CD1c-positive myeloid dendritic cell (primary cell): ENCODE measurements at regions not wholly inside any gene's neighbourhood (a gene's known extent, or its start where the extent isn't known, plus 50 kb on each side); places are given as distances from the start of the nearest gene placed in this dataset.

ENCODE experiments used
- DNase-seq: peaks from one replicate; pipeline ENCODE4 v3.0.0-alpha.2; 2016; ENCODE audit errors: extremely low spot score

DNA sequence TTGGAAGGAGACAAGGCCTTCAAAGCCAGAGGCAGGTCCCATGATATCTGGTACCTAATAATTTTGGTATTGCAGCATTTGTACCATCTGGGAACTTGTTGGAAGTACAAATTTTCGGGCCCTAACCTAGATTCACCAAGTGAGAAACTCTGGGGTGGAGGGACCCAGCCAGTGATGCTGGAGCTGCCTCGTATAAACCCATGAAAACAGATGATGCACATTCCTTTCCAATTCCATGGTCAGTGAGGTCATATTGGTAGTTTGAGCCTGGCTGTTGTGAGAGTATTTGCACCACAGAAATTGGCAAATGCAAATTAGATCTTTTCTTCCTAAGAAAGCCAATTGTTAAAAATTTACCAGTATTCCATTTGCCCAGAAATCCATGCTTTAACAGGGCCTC, 269.6 kb upstream of the PLXNA2 start:
- DNase-seq: no peak

DNA sequence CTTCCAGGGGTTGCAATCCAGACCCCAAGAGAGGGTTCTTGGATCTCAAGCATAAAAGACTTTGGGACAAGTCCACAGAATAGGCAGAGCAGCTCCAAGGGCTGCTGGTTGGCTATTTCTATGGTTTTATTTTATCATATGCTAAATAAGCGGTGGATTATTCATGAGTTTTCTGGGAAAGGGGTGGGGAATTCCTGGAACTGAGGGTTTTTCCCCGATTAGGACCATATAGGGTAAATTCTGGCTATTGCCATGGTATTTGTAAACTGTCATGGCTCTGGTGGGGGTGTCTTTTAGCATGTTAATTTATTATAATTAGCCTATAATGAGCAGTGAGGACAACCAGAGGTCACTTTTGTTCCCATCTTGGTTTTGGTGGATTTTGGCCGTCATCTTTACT, 270.9 kb upstream of the PLXNA2 start:
- DNase-seq: no peak

DNA sequence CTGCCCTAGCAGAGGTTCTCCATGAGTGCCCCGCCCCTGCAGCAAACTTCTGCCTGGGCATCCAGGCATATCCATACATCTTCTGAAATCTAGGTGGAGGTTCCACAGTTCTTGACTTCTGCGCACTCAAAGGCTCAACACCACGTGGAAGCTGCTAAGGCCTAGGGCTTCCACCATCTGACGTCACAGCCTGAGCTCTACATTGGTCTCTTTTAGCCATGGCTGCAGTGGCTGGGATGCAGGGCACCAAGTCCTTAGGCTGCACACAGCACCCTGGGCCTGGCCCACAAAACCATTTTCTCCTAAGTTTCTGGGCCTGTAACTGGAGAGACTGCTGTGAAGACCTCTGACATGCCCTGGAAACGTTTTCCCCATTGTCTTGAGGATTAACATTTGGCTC, 272.6 kb upstream of the PLXNA2 start:
- no peak for DNase-seq

DNA sequence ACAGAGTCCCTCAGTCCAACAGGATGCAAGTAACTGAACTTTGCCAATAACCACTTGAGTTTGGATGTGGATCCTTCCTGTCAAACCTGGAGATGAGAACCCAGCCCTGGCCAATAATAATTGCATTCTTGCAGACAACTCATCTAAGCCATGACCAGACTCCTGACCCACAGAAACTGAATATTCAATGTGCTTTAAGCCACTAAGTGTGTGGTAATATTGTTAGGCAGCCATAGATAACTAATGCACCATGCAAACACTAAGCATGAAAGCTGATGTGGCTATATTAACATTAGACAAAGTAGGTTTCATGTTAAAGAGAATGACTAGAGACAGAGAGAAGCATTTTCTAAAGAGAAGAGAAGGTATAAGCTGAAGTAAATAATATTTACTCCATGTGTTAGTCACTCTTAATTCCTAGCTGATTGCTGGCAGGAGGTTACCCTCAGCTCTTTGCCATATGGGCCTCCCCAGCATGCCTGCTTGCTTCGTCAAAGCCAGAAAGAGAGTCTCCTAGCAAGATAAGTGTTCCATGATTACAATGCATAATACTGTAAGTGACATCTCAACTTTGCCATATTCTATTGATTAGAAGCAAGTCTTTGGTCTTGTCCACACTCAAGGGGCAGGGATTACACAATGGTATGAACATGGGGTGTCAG, 276.4 kb upstream of the PLXNA2 start:
- no peak for DNase-seq

DNA sequence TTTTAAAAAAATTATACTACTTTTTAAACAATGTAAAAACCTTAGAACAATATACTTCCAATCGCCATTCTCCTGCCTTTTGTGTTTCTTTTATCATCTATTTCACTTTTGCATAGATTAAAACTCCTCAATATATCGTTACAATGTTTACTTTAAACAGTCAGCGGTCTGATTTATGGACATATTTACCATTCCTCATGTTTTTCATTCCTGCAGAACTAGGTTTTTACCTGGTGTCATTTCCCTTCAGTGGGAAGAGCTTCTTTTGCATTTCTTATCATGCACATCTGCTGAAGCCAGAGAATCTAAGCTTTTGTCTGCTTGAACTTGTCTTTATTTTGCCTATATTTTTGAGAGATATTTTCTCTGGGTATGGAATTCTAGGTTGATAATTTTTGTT, 277.4 kb upstream of the PLXNA2 start:
- DNase-seq: no peak

DNA sequence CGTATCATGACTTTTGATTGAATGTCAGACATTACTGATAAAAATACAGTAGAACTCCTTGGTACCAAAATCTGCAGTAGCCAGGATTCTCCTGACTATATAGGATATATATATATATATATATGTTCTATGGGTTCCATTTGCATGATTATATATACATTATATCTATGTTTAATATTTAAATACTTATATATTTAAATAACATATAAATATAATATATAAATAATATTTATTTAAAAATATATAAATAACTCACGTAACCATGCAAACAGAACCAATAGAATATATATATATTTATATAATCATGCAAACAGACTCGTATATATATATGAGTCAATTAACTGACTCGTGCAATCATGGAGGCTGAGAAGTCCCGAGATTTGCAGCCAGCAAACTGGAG, 278.8 kb upstream of the PLXNA2 start:
- DNase-seq: no peak

DNA sequence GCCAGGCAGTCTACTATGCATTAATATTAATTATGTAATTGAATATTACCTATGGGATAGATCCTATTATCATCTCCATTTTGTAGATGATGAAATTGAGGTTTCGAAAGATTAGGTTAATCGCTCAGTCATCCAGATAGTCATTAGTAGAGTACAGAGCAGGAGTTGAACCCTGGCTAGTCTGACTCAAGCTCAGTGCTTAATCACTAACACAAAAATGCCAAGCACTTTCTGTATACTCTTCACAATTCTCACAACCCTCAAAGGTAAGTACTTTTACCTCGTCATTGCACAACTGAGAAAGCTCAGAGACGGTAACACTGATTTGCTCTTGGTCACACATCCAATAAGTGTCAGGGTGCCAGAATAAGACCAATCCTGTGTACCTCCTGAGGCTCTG, 280.2 kb upstream of the PLXNA2 start:
- DNase-seq: no peak

DNA sequence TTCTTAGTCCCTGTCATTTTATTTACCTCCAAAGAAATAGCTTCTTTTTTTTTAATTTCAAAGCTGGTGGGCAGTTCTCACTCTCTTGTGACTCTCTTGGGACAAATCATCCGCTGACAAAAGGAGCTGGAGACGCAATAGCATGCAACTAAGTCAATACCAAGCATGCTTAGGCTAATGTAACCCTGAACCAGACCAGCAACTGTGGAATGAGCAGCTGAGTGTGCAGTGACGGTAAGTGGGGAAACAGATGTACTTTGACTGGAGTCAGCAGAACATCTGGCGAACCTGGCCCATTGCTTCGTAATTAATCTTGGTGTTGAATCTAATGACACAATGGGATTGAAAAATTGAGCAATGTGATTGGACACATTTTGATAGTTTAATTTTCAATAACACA, 280.7 kb upstream of the PLXNA2 start:
- no peak for DNase-seq

DNA sequence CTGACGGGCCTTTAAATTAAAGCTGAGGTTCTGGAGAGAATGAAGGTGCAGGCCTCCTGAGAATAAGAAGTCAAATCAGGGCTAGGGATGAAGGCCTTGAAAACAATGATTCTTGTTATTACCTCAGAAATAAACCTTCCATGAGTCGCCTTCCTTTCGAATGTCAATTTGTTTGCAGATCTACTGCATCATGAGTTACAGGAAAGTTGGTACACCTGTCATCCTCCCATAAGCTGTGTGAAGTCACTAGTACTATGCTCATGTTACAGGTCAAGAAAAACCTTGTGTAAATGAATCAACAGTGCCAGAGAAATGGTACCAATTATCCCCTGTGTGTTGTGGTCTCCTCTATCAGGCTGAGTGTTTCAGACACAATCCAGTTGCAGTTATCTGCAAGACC, 281.2 kb upstream of the PLXNA2 start:
- DNase-seq: no peak

DNA sequence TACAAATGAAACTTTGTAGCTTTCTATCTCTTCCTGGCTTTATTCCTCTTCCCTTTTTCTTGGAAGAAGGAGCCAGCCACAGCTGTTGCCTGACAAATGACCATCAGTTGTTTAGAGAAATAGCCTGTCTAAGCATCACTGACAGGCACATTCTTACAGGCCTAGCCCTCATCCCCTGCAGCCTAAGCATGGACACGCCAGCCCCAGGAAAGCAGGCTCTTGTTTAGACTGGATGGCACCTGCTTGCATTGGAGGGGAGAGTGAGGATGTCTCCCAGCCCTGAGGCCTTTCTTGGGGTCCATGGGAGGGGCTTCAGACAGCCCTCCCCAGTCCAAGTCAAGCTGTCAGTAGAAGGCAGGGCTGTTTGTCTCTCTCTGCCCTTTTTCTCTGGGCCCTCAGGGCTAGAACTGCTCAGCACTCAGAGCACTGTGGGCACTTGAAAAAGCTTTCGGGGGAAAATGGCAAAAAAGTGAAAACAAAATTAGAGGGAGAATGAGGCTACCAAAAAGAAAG, 282.5 kb upstream of the PLXNA2 start:
- no peak for DNase-seq

DNA sequence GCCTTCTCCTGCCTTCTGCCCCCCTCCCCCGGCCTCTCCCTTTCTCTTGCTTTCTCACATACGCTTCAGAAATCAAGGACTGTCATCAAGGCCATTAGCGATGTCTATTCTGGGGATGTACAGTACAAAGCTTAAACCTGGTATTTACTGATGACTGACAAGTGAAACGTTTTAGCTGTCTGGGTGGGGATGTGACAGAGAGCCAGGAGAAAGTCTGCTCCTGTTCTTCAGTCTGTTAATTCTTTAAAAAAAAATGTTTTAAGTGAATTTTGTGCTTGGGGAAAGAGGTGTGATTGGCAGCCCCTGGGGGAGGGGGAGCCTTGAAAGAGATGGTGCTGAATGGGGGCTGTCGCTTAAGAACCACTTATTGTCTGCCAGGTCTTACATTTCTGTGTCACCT, 283.0 kb upstream of the PLXNA2 start:
- DNase-seq: no peak

DNA sequence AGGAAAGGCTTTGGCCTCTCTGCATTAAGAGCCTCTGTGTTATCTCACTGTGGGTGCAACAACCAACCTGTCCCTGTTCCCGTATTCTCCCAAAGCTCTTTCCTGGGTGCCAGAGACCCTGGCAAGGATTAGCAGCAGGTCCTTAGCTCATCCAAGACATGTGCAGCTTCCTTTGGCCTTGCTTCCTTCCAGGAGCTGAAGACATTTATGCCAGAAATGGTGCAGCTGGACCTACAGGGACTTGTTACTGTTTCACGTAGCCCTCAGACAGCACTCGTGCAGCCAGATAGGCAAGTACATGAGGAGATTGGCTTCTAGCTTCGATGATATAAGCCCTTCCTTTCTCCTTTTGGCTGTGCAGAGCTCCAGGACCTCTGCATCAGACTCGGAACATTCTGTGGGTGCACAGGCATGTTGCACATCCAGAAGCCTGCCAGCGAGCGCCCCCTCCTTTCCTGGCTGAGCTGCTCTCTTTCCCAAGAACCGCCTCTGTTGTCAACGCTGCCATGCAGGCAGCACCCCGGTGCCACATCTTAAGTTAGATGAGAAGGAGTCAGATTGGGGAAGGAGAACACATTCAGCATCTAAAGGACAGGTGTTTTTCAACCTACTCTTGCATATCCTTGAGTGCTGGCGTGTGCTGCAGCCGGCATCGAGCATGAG, 284.5 kb upstream of the PLXNA2 start:
- DNase-seq: no peak

DNA sequence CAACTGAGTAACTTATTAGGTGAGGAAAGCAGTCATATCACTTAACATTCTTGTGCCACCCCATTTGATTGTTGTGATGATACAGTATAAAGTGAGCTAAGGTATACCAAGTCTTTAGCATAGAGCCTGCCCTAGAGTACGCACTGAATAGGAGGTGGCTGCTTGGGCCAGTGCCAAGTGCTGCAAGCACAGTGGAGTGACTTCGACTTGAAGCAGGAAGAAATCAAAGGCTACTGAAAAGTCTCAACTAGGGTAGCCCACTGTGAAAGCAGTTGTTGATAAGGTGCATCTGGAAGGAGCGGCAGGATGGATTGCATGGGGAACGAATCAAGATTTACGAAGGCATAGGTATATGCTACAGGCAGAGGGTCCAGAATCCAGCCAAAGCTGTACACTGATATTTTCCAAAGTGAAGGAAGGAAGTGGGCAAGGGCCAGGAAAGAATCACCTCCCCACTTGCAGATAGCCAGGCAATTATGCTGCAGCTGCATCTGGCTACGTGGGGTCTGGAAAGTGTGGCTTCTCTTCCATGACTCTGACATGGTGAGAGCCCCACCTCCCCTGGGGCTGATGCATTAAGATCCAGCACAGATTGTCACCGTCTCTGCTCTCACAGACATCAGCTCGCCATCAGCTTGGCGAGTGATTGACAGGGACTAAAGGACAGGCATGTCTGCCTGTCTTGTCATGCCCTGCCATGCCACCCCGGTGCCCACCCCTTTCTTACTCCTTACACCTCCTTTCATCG, 287.0 kb upstream of the PLXNA2 start:
- DNase-seq: no peak

DNA sequence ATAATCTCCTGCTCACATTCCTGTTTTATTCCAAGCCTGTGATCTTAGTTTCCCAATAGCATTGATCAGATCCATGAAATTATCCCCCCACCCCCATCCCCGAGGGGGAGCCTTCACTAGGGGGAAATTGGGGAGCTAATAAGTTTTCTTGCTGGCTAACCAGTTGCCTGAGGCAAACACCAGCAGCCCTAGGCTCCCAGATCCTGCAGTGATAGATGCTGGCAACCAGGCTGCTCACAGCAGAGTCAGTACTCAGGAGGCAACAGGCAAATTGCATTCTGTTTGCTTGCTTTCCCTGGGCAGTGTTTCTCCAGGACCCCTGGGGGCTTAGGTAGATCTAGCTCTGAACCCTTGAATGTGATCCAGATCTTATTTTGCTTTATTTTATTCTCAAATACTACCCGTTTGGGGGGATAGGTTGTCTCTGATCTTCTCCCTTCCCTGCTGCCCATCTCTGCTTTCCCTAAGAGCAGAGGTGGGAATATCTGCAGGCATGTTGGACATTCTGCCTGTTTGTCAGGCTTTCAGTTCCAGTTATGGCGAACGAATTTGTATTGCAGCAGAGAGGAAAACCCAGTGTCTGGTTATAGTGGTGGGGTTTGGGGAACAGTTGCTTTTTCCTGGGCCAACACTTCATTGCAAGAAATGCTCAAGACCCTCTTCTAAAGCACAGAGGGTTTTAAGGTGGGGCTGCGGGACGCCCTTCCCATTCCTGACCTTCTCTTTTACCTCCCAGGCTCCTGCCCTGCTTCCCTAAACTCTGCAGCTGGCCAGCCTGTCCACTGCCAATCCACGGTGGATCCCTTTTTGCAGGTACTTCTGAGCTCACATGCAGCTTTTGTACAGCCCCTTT, 289.8 kb upstream of the PLXNA2 start:
- no peak for DNase-seq

DNA sequence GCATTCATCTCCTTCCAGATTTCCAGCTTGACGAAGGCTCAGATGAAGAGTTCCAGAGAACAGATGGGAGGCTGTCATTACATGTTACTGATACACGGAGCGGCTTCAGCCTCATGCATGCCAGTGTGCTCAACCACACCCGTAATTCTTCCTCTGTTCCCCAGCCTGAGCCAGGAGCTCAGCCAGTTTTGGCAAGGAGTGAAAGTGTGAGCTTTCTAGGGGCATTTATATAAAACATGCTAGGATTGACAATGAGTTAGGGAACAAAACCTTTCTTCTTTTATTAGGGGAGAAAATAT, 290.4 kb upstream of the PLXNA2 start:
- DNase-seq: no peak

DNA sequence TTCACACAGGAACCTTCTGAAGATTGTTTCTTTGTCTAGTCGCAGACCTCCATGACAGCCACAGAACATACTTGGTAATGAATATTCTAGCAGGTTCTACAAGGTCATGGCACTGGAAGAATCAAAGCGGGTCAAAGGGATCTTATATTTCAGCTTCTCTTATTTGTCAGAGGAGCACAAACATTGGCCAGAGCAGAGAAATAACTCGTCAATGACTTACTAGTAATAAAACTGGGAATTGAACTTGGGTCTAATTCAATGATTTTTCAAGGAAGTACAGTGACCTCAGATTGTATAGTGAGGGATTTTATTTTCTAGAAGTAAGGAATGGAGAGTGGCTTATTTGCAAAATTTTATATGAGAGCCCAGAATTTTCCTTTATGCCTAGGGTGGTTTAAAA, 290.8 kb upstream of the PLXNA2 start:
- DNase-seq: no peak

DNA sequence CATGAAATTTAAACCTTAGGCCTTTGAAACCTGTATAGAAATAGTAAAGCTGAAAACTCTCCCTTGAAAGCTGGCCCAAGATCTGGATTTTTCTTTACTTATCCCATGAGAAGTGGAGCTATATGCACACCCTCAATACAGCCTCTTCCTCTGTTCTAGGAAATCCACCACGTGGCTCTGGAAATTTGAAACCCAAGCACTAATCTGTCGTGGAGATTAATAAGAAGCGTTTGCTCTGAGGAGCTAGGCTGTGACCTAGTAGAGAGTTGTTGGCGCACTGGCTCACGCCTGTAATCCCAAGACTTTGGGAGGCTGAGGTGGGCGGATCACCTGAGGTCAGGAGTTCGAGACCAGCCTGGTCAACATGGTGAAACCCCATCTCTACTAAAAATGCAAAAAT, 291.3 kb upstream of the PLXNA2 start:
- DNase-seq: no peak

DNA sequence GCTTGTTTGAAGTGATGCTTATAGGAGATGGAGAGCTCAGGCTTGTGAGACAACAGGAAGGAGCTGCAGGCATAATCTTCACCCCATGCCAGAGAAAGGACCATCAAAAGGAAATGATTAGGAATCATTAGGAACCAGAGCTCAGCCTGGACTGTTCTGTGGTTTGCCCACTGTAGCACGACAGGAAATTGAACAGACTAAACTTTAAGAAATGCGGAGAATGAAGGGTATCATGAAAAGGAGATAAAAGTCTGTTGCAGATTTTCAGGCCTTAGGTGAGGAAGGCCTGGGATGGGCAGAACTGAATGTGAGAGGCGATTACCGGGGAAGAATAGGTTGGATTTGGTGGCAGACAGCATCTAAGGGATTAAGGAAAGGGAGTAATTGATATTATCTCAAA, 292.0 kb upstream of the PLXNA2 start:
- DNase-seq: no peak

DNA sequence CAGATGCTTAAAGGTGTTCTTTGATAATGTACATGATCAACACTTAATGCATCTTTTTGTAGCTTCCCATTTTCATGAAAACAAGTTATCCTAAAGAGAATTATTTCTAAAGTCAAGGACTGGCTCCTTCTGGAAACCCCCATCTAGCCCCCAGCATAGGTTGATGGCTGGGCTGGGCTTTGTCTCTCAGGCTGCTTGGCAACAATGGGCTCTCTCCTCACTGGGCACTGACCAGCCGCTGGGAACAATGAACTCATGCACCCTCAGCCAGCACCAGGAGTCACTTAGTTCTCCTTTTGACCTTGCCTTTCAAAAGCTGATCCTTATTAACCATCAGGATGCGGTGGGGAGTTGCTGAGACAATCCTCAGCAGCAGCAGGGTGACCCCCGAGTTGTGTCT, 293.0 kb upstream of the PLXNA2 start:
- no peak for DNase-seq

DNA sequence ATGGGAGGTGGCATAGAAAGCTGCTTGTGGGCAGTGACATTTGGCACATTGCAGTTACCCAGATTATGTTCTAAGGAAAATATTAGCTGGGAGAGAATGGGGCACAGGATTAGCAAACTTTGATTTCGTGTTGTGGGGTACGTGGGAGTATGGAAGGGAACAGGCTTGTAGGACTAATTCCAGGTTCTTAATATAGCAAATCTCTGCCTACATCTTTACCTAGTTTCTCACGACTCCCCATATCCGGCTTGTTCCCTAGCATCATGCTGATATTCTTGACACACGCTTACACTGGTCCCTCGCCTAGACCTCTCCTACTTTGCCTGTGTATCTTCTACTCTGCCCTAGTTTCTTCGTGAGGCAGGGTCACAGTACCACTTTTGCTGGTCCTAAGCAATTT, 293.9 kb upstream of the PLXNA2 start:
- DNase-seq: no peak

DNA sequence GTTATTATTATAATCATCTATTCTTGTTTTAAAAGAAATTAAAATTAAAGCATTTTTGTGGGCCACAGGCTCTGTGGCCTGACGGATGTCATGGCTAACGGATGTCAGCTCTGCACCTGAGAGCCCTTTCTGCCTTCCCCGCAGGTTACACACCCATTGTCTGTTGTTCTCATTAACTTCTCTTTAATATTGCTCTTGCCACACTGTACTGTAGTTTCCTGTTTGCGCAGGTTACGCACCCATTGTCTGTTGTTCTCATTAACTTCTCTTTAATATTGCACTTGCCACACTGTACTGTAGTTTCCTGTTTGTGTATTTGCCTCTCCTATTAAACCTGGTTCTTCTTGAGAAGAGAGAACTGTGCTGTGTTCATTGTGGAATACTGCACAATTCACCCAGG, 294.4 kb upstream of the PLXNA2 start:
- no peak for DNase-seq

DNA sequence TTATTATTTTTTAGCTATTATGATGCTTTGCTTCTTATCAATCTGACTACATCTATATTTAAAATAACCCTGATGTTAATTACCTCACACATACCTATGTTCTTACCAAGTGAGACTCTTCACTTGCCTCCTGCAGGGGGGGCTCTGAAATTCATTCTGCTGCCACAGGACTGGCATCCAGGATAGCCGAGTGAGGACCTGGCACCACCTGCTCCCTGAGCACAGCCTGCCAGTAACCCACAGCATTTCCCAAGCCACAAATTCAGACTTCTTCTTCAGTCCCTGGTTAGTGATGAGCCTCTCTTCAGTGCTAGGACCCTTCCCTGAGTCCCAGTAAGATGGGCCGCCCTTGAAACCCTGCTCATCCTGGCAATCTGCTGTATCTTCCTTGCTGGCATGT, 296.5 kb upstream of the PLXNA2 start:
- DNase-seq: no peak
